Muscle layer of duodenum (tissue), 2 donors: ENCODE measurements at regions not wholly inside any gene's neighbourhood (a gene's known extent, or its start where the extent isn't known, plus 50 kb on each side); places are given as distances from the start of the nearest gene placed in this dataset.
"Not testable (repeated sequence)": the region's sequence is repeated elsewhere in the genome, so short reads cannot be mapped to it uniquely, and the experiment has no call there.

Source experiments
- H3K27ac ChIP-seq: one replicate; pipeline ENCODE4 v1.7.0; 2013; ENCODE audit warnings: mild to moderate bottlenecking, low read length
- H3K27me3 ChIP-seq: one replicate; pipeline ENCODE4 v1.7.0; 2013; ENCODE audit warnings: low read depth, mild to moderate bottlenecking, control low read depth, low read length
- H3K36me3 ChIP-seq, 2 donors: one replicate each; pipeline ENCODE4 v1.7.0; 2013; ENCODE audit warnings: low read length in 2 of 2, control low read depth in 1 of 2, mild to moderate bottlenecking in 1 of 2; ENCODE audit not compliant: insufficient read depth in 2 of 2, control insufficient read depth in 1 of 2
- H3K4me1 ChIP-seq, 2 donors: one replicate each; pipeline ENCODE4 v1.7.0; 2013; ENCODE audit warnings: low read length in 2 of 2, mild to moderate bottlenecking in 2 of 2, control low read depth in 1 of 2, moderate library complexity in 1 of 2; ENCODE audit not compliant: insufficient read depth in 2 of 2, control insufficient read depth in 1 of 2
- H3K4me3 ChIP-seq, 2 donors: one replicate each; pipeline ENCODE4 v1.7.0; 2013; ENCODE audit warnings: low read length in 2 of 2, low read depth in 1 of 2, mild to moderate bottlenecking in 1 of 2
- H3K9me3 ChIP-seq, 2 donors: one replicate each; pipeline ENCODE4 v1.7.0; 2013; ENCODE audit warnings: low read length in 2 of 2, control low read depth in 1 of 2, mild to moderate bottlenecking in 1 of 2; ENCODE audit not compliant: control insufficient read depth in 1 of 2
- donor health status: healthy.

GRCh38 chr5:125883223-125883622 lies 540.0 kb upstream of the GRAMD2B start:
- Histone ChIP-seq H3K27me3 (no peaks in the 10 kb centered on the region), H3K4me1 (no peaks in the 10 kb centered on the region), H3K9me3 (no peaks in the 10 kb centered on the region), H3K27ac (no peak overlapping the region), H3K4me3 (no peak overlapping the region), H3K36me3 (no peaks in the 10 kb centered on the region)

- Histone ChIP-seq H3K4me3 (no peak overlapping the region), H3K4me1 (no peaks in the 10 kb centered on the region), H3K27me3 (no peaks in the 10 kb centered on the region), H3K27ac (no peak overlapping the region), H3K36me3 (no peaks in the 10 kb centered on the region), H3K9me3 (no peaks in the 10 kb centered on the region)
Observed at GRCh38 chr5:125888358-125888757, 534.9 kb upstream of the GRAMD2B start.

- no peak overlapping the region for H3K4me3 ChIP-seq
- no peaks in the 10 kb centered on the region for H3K4me1 ChIP-seq
- no peak overlapping the region for H3K27ac ChIP-seq
- H3K27me3 ChIP-seq: no peaks in the 10 kb centered on the region
- H3K9me3 ChIP-seq: no peaks in the 10 kb centered on the region
- H3K36me3 ChIP-seq: no peaks in the 10 kb centered on the region
Observed at GRCh38 chr5:125890511-125890931, 532.7 kb upstream of the GRAMD2B start.

GRCh38 chr5:125891061-125891725 lies 532.0 kb upstream of the GRAMD2B start:
- Histone ChIP-seq H3K27me3 (no peaks in the 10 kb centered on the region), H3K9me3 (no peaks in the 10 kb centered on the region)

GRCh38 chr5:125894383-125894782 lies 528.8 kb upstream of the GRAMD2B start:
- Histone ChIP-seq H3K9me3 (no peaks in the 10 kb centered on the region), H3K36me3 (no peaks in the 10 kb centered on the region), H3K27me3 (no peaks in the 10 kb centered on the region), H3K4me1 (no peaks in the 10 kb centered on the region), H3K27ac (no peak overlapping the region), H3K4me3 (no peak overlapping the region)

More at GRCh38 chr5:125891061-125891725, 532.0 kb upstream of the GRAMD2B start:
- Histone ChIP-seq H3K27ac (no peak overlapping the region), H3K4me1 (no peaks in the 10 kb centered on the region), H3K36me3 (no peaks in the 10 kb centered on the region), H3K4me3 (no peak overlapping the region)

GRCh38 chr5:125896368-125896767 lies 526.8 kb upstream of the GRAMD2B start:
- no peaks in the 10 kb centered on the region for H3K4me1 ChIP-seq
- no peak overlapping the region for H3K27ac ChIP-seq
- no peaks in the 10 kb centered on the region for H3K27me3 ChIP-seq
- no peaks in the 10 kb centered on the region for H3K36me3 ChIP-seq
- H3K9me3 ChIP-seq: no peaks in the 10 kb centered on the region
- no peak overlapping the region for H3K4me3 ChIP-seq

- no peaks in the 10 kb centered on the region for H3K27me3 ChIP-seq
- H3K4me3 ChIP-seq: no peak overlapping the region
- H3K4me1 ChIP-seq: no peaks in the 10 kb centered on the region
- no peaks in the 10 kb centered on the region for H3K36me3 ChIP-seq
- H3K27ac ChIP-seq: no peak overlapping the region
- no peaks in the 10 kb centered on the region for H3K9me3 ChIP-seq
Observed at GRCh38 chr5:125897089-125897488, 526.1 kb upstream of the GRAMD2B start.

GRCh38 chr5:125898851-125899405 lies 524.3 kb upstream of the GRAMD2B start:
- Histone ChIP-seq H3K27me3 (no peaks in the 10 kb centered on the region), H3K9me3 (no peaks in the 10 kb centered on the region), H3K4me3 (no peak overlapping the region), H3K36me3 (no peaks in the 10 kb centered on the region), H3K27ac (no peak overlapping the region), H3K4me1 (no peaks in the 10 kb centered on the region)

- no peaks in the 10 kb centered on the region for H3K4me1 ChIP-seq
- H3K4me3 ChIP-seq: no peak overlapping the region
- H3K27me3 ChIP-seq: no peaks in the 10 kb centered on the region
- no peaks in the 10 kb centered on the region for H3K36me3 ChIP-seq
- no peak overlapping the region for H3K27ac ChIP-seq
- peaks cover 0 to 13% of the 10 kb centered on the region in 2 donors for H3K9me3 ChIP-seq
Observed at GRCh38 chr5:125912028-125912427, 511.2 kb upstream of the GRAMD2B start.

- Histone ChIP-seq H3K4me1 (no peaks in the 10 kb centered on the region), H3K27ac (no peak overlapping the region), H3K4me3 (no peak overlapping the region), H3K9me3 (peaks cover 0 to 10% of the 10 kb centered on the region in 2 donors), H3K36me3 (no peaks in the 10 kb centered on the region), H3K27me3 (no peaks in the 10 kb centered on the region)
Observed at GRCh38 chr5:125913200-125913599, 510.0 kb upstream of the GRAMD2B start.

GRCh38 chr5:125914471-125914870 lies 508.7 kb upstream of the GRAMD2B start:
- no peak overlapping the region for H3K4me3 ChIP-seq
- H3K9me3 ChIP-seq: peaks cover 0 to 10% of the 10 kb centered on the region in 2 donors

GRCh38 chr5:125923958-125924357 lies 499.3 kb upstream of the GRAMD2B start:
- H3K27ac ChIP-seq, H3K27me3 ChIP-seq, H3K4me1 ChIP-seq, H3K36me3 ChIP-seq, H3K4me3 ChIP-seq, H3K9me3 ChIP-seq: not testable (repeated sequence)

More at GRCh38 chr5:125914471-125914870, 508.7 kb upstream of the GRAMD2B start:
- H3K27ac ChIP-seq: no peak overlapping the region
- no peaks in the 10 kb centered on the region for H3K4me1 ChIP-seq
- H3K27me3 ChIP-seq: no peaks in the 10 kb centered on the region
- no peaks in the 10 kb centered on the region for H3K36me3 ChIP-seq
